ENCODE measurements at regions not wholly inside any gene's neighbourhood (a gene's known extent, or its start where the extent isn't known, plus 50 kb on each side); places are given as distances from the start of the nearest gene placed in this dataset.
A peak's percentile ranks its signal among the peaks of the same experiment; 100 is the strongest.

- Histone ChIP-seq H3K4me1 (no peaks in the 10 kb centered on the region), H3K27ac (no peak overlapping the region), H3K9me3 (no peaks in the 10 kb centered on the region), H3K36me3 (no peaks in the 10 kb centered on the region), H3K27me3 (no peaks in the 10 kb centered on the region), H3K4me3 (no peak overlapping the region)
- peak; percentile 28 to 65 (median 58) for ATAC-seq
- WGBS (ENCODE audit: insufficient coverage, low coverage, low lambda C conversion rate, missing lambda C conversion rate): 65% methylated on average over 3 of the region's 3 CpGs
- no peak for TF ChIP-seq POLR2A (IDR thresholded peaks at IDR 0.05)
- TF ChIP-seq CTCF (IDR thresholded peaks at IDR 0.05): no peak
- intact Hi-C loops (cut with DNase I): no loop called here
- DNase-seq: no peak
These were observed 448.1 kb upstream of the DCN start for GRCh38 chr12:91630596-91631293.

DNA sequence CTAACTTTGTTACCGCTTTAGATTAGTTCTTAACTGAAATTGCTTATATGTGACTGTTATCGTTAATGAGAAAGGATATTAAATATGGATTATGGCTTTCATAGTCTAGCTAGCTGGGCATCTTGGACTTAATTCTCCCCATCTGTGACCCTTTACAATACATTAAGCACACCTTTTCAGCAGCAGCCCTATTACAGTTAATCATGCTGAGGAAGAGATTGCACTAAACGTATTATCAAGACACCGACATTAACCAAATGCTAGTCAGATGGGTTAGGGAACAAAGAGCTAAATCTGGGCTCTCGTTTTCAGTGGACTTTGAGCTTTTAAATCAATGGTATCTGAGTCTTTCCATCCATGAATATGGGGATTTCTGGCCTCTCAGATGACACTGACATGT, 447.5 kb upstream of the DCN start:
- DNase-seq: no peak
- H3K36me3 ChIP-seq: no peaks in the 10 kb centered on the region
- no peaks in the 10 kb centered on the region for H3K27me3 ChIP-seq
- 56% methylated on average over 5 of the region's 5 CpGs for WGBS (ENCODE audit: insufficient coverage, low coverage, low lambda C conversion rate, missing lambda C conversion rate)
- no peaks in the 10 kb centered on the region for H3K9me3 ChIP-seq
- ATAC-seq: no peak
- TF ChIP-seq POLR2A (IDR thresholded peaks at IDR 0.05) (no peak), CTCF (IDR thresholded peaks at IDR 0.05) (no peak)
- H3K4me3 ChIP-seq: no peak overlapping the region
- intact Hi-C loops (cut with DNase I): no loop called here
- no peaks in the 10 kb centered on the region for H3K4me1 ChIP-seq
- H3K27ac ChIP-seq: no peak overlapping the region

- TF ChIP-seq CTCF (IDR thresholded peaks at IDR 0.05) (no peak), POLR2A (IDR thresholded peaks at IDR 0.05) (no peak)
- ATAC-seq (no peak), DNase-seq (no peak)
- no peak overlapping the region for H3K4me3 ChIP-seq
- H3K36me3 ChIP-seq: no peaks in the 10 kb centered on the region
- no peaks in the 10 kb centered on the region for H3K4me1 ChIP-seq
- no peak overlapping the region for H3K27ac ChIP-seq
- H3K27me3 ChIP-seq: no peaks in the 10 kb centered on the region
- WGBS (ENCODE audit: insufficient coverage, low coverage, low lambda C conversion rate, missing lambda C conversion rate): 74% methylated on average over 2 of the region's 2 CpGs
- intact Hi-C loops (cut with DNase I): no loop called here
- no peaks in the 10 kb centered on the region for H3K9me3 ChIP-seq
These were observed 446.8 kb upstream of the DCN start for GRCh38 chr12:91629440-91629839.

DNA sequence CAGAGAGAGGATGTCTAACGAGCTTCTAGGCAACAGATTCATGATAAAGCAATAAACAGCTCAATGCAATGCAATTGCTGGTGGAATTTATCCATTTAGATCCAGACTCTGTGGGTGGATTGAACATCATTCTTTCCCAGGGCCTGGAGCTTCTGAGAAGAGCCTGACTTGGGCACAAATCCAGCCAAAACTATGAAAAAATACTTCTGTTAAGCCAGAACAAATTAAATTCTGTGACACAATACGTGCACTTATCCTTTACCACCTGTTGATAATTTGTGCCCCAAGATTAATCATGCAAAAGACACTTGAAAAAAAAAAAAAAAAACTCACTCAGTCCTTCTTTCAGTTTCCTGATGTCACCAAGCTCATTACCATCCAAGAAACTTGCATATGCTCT, 446.0 kb upstream of the DCN start:
- H3K4me3 ChIP-seq: no peak overlapping the region
- H3K27me3 ChIP-seq: no peaks in the 10 kb centered on the region
- no peak overlapping the region for H3K27ac ChIP-seq
- intact Hi-C loops (cut with DNase I): no loop called here
- DNase-seq (no peak), ATAC-seq (no peak)
- TF ChIP-seq CTCF (IDR thresholded peaks at IDR 0.05) (no peak), POLR2A (IDR thresholded peaks at IDR 0.05) (no peak)
- WGBS (ENCODE audit: insufficient coverage, low coverage, low lambda C conversion rate, missing lambda C conversion rate): 30% methylated on average over 2 of the region's 2 CpGs
- H3K4me1 ChIP-seq: no peaks in the 10 kb centered on the region
- no peaks in the 10 kb centered on the region for H3K36me3 ChIP-seq
- H3K9me3 ChIP-seq: no peaks in the 10 kb centered on the region

- no peaks in the 10 kb centered on the region for H3K4me1 ChIP-seq
- no peak for TF ChIP-seq POLR2A (IDR thresholded peaks at IDR 0.05)
- no peak for TF ChIP-seq CTCF (IDR thresholded peaks at IDR 0.05)
- intact Hi-C loops (cut with DNase I): no loop called here
- no peak for DNase-seq
- no peaks in the 10 kb centered on the region for H3K36me3 ChIP-seq
- 60% methylated on average over 2 of the region's 2 CpGs for WGBS (ENCODE audit: insufficient coverage, low coverage, low lambda C conversion rate, missing lambda C conversion rate)
- H3K4me3 ChIP-seq: no peak overlapping the region
- H3K9me3 ChIP-seq: no peaks in the 10 kb centered on the region
- H3K27me3 ChIP-seq: no peaks in the 10 kb centered on the region
- no peak for ATAC-seq
- no peak overlapping the region for H3K27ac ChIP-seq
These were observed 444.6 kb upstream of the DCN start for GRCh38 chr12:91627225-91627624.

Data from right lobe of liver (tissue), 6 donors.